GM12865 (cell line): ENCODE measurements at regions not wholly inside any gene's neighbourhood (a gene's known extent, or its start where the extent isn't known, plus 50 kb on each side); places are given as distances from the start of the nearest gene placed in this dataset.
"Not testable (repeated sequence)": the region's sequence is repeated elsewhere in the genome, so short reads cannot be mapped to it uniquely, and the experiment has no call there.

Source experiments
- DNase-seq: peaks from one replicate; pipeline ENCODE4 v3.0.0; 2010; ENCODE audit warnings: low read depth
- H3K4me3 ChIP-seq: 2 replicates; pipeline ENCODE4 v1.5.1; 2011; ENCODE audit warnings: mild to moderate bottlenecking, low read depth, low read length, control low read depth
- CTCF ChIP-seq: IDR thresholded peaks from 2 replicates; pipeline ENCODE4 v1.5.1; 2011; ENCODE audit warnings: low read length, control low read depth, low read depth, inconsistent platforms; ENCODE audit not compliant: insufficient read depth; ENCODE audit errors: missing control alignments

- no peak for TF ChIP-seq CTCF
These were observed 143.0 kb upstream of the NRBF2 start for GRCh38 chr10:62990126-62990525.

GRCh38 chr10:62985807-62986600 lies 147.1 kb upstream of the NRBF2 start:
- no peak overlapping the region for H3K4me3 ChIP-seq
- DNase-seq, result no peak
- no peak for TF ChIP-seq CTCF

More at GRCh38 chr10:62990126-62990525, 143.0 kb upstream of the NRBF2 start:
- no peak for DNase-seq
- H3K4me3 ChIP-seq, result no peak overlapping the region

- no peak for DNase-seq
- no peak overlapping the region for H3K4me3 ChIP-seq
- TF ChIP-seq CTCF, result no peak
These were observed 152.0 kb upstream of the NRBF2 start for GRCh38 chr10:62981096-62981495.

- TF ChIP-seq CTCF, result no peak
- DNase-seq, result no peak
- H3K4me3 ChIP-seq, result no peak overlapping the region
These were observed 152.4 kb upstream of the NRBF2 start for GRCh38 chr10:62980687-62981086.

- TF ChIP-seq CTCF, result no peak
- H3K4me3 ChIP-seq, result no peak overlapping the region
- DNase-seq, result no peak
These were observed 153.2 kb upstream of the NRBF2 start for GRCh38 chr10:62979921-62980320.

GRCh38 chr10:62978482-62978881 lies 154.6 kb upstream of the NRBF2 start:
- TF ChIP-seq CTCF, result no peak
- no peak overlapping the region for H3K4me3 ChIP-seq
- no peak for DNase-seq

- DNase-seq, H3K4me3 ChIP-seq: not testable (repeated sequence)
These were observed 158.3 kb upstream of the NRBF2 start for GRCh38 chr10:62974795-62975194.
